ENCODE measurements at regions not wholly inside any gene's neighbourhood (a gene's known extent, or its start where the extent isn't known, plus 50 kb on each side); places are given as distances from the start of the nearest gene placed in this dataset.

- no peak for TF ChIP-seq CTCF (conservative IDR thresholded peaks at IDR 0.05)
- no peak overlapping the region for H3K27ac ChIP-seq
Observed at GRCh38 chrX:36916941-36917340, 91.2 kb upstream of the FAM47C start.

GRCh38 chrX:36927712-36928111, 80.5 kb upstream of the FAM47C start:
- H3K27ac ChIP-seq = no peak overlapping the region
- no peak for TF ChIP-seq CTCF (conservative IDR thresholded peaks at IDR 0.05)

DNA sequence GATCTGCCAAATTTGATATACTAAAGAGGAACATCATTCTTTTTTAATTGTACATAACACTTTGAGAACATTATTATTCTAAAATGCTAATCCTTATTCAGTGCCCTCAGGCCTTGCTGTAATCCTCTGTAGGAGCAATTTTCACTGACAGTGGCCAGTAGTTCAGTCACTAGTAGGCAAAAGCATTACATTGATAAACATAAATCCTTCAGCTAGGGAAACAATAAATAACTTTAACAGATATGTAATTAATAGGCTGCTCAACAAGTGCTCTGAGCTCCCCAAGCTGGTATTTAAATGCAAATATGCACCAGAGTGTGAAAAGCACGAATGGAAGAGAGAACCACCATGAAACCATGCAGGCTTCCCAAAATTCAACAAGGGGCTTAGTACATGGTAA, 77.7 kb upstream of the FAM47C start:
- no peak overlapping the region for H3K27ac ChIP-seq
- no peak for TF ChIP-seq CTCF (conservative IDR thresholded peaks at IDR 0.05)

DNA sequence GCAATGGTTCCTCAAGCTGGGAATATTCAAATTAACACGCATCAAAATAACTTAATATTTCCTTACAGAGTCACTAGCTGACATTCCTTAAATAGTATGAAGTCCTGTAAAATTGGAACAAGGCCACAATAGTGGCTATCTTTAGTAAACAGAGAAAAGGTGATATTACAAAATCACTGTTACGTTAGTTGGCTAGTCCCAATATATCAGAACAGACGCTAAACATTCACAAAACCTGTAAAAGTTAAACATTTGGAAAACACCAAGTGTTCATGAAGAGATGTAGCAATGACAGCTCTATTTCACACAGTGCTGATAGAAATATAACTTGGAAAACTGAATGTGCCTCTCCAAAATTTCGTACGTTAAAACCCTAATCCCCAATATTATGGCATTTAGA, 61.0 kb upstream of the FAM47C start:
- H3K27ac ChIP-seq = no peak overlapping the region
- no peak for TF ChIP-seq CTCF (conservative IDR thresholded peaks at IDR 0.05)

GRCh38 chrX:36950495-36951253, 57.5 kb upstream of the FAM47C start:
- TF ChIP-seq CTCF (conservative IDR thresholded peaks at IDR 0.05) = no peak
- H3K27ac ChIP-seq = no peak overlapping the region

- no peak overlapping the region for H3K27ac ChIP-seq
- TF ChIP-seq CTCF (conservative IDR thresholded peaks at IDR 0.05) = no peak
Observed at GRCh38 chrX:36957425-36958328, 50.5 kb upstream of the FAM47C start.
